ENCODE measurements at regions not wholly inside any gene's neighbourhood (a gene's known extent, or its start where the extent isn't known, plus 50 kb on each side); places are given as distances from the start of the nearest gene placed in this dataset.

DNA sequence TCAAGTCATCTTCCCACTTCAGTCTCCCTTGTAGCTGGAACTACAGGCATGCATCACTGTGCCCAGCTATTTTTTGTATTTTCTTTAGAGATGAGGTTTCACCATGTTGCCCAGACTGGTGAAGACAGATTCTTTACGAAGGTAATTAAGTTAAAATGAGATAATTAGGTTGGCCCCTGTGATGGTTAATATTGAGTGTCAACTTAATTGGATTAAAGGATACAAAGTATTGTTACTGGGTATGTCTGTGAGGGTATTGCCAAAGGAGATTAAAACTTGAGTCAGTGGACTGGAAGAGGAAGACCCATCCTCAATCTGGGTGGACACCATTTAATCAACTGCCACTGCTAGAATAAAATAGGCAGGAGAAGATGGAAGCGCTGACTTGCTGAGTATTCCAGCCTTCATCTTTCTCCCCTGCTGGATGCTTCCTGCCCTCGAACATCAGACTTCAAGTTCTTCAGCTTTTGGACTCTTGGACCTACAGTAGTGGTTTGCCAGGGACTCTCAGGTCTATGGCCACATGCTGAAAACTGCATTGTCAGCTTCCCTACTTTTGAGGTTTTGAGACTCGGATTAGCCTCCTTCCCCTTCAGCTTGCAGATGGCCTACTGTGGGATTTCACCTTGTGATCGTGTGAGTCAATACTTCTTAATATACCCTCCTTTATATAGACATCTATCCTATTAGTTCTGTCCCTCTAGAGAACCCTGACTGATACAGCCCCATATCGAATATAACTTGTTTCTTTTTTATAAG lies 269.1 kb downstream of the TMX3 start:
- H3K4me3 ChIP-seq (ENCODE audit: low read length), result no peak overlapping the region
- no peak for DNase-seq (ENCODE audit: low read depth)
- TF ChIP-seq, protein P1, sequence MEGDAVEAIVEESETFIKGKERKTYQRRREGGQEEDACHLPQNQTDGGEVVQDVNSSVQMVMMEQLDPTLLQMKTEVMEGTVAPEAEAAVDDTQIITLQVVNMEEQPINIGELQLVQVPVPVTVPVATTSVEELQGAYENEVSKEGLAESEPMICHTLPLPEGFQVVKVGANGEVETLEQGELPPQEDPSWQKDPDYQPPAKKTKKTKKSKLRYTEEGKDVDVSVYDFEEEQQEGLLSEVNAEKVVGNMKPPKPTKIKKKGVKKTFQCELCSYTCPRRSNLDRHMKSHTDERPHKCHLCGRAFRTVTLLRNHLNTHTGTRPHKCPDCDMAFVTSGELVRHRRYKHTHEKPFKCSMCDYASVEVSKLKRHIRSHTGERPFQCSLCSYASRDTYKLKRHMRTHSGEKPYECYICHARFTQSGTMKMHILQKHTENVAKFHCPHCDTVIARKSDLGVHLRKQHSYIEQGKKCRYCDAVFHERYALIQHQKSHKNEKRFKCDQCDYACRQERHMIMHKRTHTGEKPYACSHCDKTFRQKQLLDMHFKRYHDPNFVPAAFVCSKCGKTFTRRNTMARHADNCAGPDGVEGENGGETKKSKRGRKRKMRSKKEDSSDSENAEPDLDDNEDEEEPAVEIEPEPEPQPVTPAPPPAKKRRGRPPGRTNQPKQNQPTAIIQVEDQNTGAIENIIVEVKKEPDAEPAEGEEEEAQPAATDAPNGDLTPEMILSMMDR (conservative IDR thresholded peaks at IDR 0.05; ENCODE audit: low read depth, low read length), result no peak

DNA sequence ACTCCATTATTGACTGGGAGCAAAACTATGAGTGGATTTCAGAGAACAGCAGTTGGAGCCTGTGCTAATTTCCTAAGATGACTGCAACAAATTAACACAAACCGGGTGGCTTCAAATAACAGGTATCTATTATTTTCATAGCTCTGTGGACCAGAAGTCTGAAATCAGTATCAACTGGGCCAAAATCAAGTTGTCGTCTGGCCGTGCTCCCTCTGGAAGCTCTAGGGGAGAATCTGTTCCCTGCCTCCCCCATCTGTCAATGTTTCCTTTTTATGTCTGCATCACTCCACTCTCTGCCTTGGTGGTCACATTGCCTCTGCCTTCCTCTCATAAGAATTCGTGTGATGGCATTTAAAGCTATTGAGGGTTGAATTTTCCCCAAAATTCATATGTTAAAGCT lies 269.8 kb downstream of the TMX3 start:
- TF ChIP-seq, protein P1 (conservative IDR thresholded peaks at IDR 0.05; ENCODE audit: low read depth, low read length), result no peak
- DNase-seq (ENCODE audit: low read depth), result no peak
- no peak overlapping the region for H3K4me3 ChIP-seq (ENCODE audit: low read length)

GRCh38 chr18:68441241-68441640 lies 273.7 kb downstream of the TMX3 start:
- no peak for DNase-seq (ENCODE audit: low read depth)
- no peak overlapping the region for H3K4me3 ChIP-seq (ENCODE audit: low read length)
- TF ChIP-seq, protein P1 (conservative IDR thresholded peaks at IDR 0.05; ENCODE audit: low read depth, low read length), result no peak

GRCh38 chr18:68440433-68440832 lies 274.5 kb downstream of the TMX3 start:
- DNase-seq (ENCODE audit: low read depth), result no peak
- TF ChIP-seq, protein P1 (conservative IDR thresholded peaks at IDR 0.05; ENCODE audit: low read depth, low read length), result no peak
- H3K4me3 ChIP-seq (ENCODE audit: low read length), result no peak overlapping the region

GRCh38 chr18:68439642-68440041 lies 275.3 kb downstream of the TMX3 start:
- TF ChIP-seq, protein P1 (conservative IDR thresholded peaks at IDR 0.05; ENCODE audit: low read depth, low read length), result no peak
- no peak overlapping the region for H3K4me3 ChIP-seq (ENCODE audit: low read length)
- DNase-seq (ENCODE audit: low read depth), result no peak

DNA sequence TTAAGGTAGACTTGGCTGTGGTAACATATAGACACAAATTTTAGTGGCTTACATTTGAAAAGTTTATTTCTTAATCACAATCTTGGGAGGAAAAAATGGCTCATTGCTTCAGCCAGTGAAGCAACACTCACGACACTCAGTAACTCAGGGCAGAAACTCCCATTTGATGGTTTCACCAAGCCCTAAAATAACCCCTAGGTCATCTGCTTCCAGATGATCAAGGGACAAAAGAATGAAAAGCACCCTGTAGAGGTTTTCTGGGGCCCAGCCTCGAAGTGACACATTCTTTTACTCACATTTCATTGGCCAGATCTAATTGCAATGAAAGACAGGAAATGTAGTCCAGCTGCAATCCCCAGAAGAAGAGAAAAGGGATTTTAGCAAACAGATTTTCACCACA lies 275.9 kb downstream of the TMX3 start:
- DNase-seq (ENCODE audit: low read depth), result no peak
- no peak overlapping the region for H3K4me3 ChIP-seq (ENCODE audit: low read length)
- TF ChIP-seq, protein P1 (conservative IDR thresholded peaks at IDR 0.05; ENCODE audit: low read depth, low read length), result no peak

DNA sequence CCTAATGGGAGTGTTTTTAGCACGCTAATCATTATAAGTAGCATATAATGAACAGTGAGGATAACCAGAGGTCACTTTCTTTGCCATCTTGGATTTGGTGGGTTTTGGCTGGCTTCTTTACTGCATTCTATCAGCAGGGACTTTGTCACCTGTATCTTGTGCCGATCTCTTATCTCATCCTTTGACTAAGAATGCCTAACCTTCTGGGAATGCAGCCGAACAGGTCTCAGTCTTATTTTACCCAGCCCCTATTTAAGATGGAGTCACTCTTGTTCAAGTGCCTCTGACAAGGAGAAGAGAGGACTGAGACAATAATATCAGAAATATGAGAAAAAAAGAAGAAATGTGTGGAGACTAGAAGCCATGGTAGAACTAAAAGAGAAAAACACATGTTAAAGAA lies 276.4 kb downstream of the TMX3 start:
- H3K4me3 ChIP-seq (ENCODE audit: low read length), result no peak overlapping the region
- no peak for DNase-seq (ENCODE audit: low read depth)
- TF ChIP-seq, protein P1 (conservative IDR thresholded peaks at IDR 0.05; ENCODE audit: low read depth, low read length), result no peak

Data from retinal pigment epithelial cell (primary cell).